Lower lobe of right lung (tissue), 2 donors: ENCODE measurements at regions not wholly inside any gene's neighbourhood (a gene's known extent, or its start where the extent isn't known, plus 50 kb on each side); places are given as distances from the start of the nearest gene placed in this dataset.

Source experiments
- ATAC-seq, 2 donors: fragments of 200-7000 bp; cut with Tn5 transposase; one replicate each; pipeline ENCODE4 v1.9.1; 2020 to 2022; ENCODE audit warnings: mild to moderate bottlenecking in 2 of 2, moderate library complexity in 2 of 2
- DNase-seq: peaks from one replicate; pipeline ENCODE4 v3.0.0-alpha.2; 2020
- H3K27ac ChIP-seq: fragments of 200-600 bp; one replicate; pipeline ENCODE4 v1.8.0; 2022
- H3K27me3 ChIP-seq: fragments of 200-600 bp; one replicate; pipeline ENCODE4 v1.8.0; 2022; ENCODE audit warnings: low read depth
- H3K36me3 ChIP-seq: fragments of 200-600 bp; one replicate; pipeline ENCODE4 v1.8.0; 2022; ENCODE audit warnings: mild to moderate bottlenecking
- H3K4me1 ChIP-seq: fragments of 200-600 bp; one replicate; pipeline ENCODE4 v1.8.0; 2022
- H3K4me3 ChIP-seq: fragments of 200-600 bp; one replicate; pipeline ENCODE4 v1.8.0; 2022; ENCODE audit warnings: mild to moderate bottlenecking
- H3K9me3 ChIP-seq: fragments of 200-600 bp; one replicate; pipeline ENCODE4 v1.8.0; 2022
- intact Hi-C: fragments of 100-400 bp; cut with DNase I; formaldehyde crosslinking; loops from one replicate; pipeline ENCODE4 v1.11.0; 2022
- TF ChIP-seq, protein P1 (sequence below): fragments of 200-600 bp; IDR thresholded peaks from one replicate; pipeline ENCODE4 v1.8.0; 2022; ENCODE audit warnings: antibody characterized with exemption, mild to moderate bottlenecking
- donor health status: DM: no; HTN: yes; CAD: no; lungs with severe emphysema.

DNA sequence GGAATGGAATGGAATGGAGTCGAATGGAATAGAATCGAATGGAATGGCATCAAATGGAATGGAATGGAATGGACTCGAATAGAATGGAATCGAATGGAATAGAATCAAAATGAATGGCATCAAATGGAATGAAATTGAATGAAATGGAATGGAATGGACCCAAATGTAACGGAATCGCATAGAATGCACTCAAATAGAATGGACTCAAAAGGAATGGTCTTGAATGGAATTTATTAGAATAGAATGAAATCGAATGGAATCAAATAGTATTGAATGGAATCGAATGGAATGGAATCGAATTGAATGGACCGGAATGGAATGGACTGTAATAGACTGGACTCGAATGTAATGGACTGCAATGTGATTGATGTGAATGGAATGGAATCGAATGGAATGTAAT is 501.4 kb upstream of the WSB1 start:
- intact Hi-C loops: no loop called here
- H3K36me3 ChIP-seq: no peaks in the 10 kb centered on the region
- DNase-seq (no peak), ATAC-seq (no peak)
- peaks cover 65% of the 10 kb centered on the region for H3K9me3 ChIP-seq
- no peak overlapping the region for H3K4me3 ChIP-seq
- TF ChIP-seq, protein P1, sequence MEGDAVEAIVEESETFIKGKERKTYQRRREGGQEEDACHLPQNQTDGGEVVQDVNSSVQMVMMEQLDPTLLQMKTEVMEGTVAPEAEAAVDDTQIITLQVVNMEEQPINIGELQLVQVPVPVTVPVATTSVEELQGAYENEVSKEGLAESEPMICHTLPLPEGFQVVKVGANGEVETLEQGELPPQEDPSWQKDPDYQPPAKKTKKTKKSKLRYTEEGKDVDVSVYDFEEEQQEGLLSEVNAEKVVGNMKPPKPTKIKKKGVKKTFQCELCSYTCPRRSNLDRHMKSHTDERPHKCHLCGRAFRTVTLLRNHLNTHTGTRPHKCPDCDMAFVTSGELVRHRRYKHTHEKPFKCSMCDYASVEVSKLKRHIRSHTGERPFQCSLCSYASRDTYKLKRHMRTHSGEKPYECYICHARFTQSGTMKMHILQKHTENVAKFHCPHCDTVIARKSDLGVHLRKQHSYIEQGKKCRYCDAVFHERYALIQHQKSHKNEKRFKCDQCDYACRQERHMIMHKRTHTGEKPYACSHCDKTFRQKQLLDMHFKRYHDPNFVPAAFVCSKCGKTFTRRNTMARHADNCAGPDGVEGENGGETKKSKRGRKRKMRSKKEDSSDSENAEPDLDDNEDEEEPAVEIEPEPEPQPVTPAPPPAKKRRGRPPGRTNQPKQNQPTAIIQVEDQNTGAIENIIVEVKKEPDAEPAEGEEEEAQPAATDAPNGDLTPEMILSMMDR: no peak
- no peaks in the 10 kb centered on the region for H3K27me3 ChIP-seq
- no peak overlapping the region for H3K27ac ChIP-seq
- H3K4me1 ChIP-seq: no peaks in the 10 kb centered on the region

DNA sequence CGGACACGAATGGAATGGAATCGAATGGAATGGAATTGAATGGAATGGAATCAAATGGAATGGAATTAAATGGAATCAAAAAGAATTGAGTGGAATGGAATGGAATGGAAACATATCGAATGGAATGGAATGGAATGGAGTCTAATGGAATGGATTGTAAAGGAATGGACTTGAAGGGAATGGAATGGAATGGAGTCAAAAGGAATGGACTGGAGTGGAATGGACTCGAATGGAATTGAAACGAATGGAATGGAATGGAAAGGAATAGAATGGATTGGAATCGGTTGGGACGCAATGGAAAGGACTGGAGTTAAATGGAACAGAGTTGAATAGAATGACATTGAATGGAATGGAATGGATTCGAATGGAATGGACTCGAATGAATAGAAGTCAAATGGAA is 486.9 kb upstream of the WSB1 start:
- no peak for DNase-seq
- peaks cover 71% of the 10 kb centered on the region for H3K9me3 ChIP-seq
- intact Hi-C loops: no loop called here
- no peak overlapping the region for H3K27ac ChIP-seq
- H3K27me3 ChIP-seq: no peaks in the 10 kb centered on the region
- no peak for ATAC-seq
- no peak overlapping the region for H3K4me3 ChIP-seq
- H3K4me1 ChIP-seq: no peaks in the 10 kb centered on the region
- TF ChIP-seq, protein P1: no peak
- H3K36me3 ChIP-seq: no peaks in the 10 kb centered on the region

DNA sequence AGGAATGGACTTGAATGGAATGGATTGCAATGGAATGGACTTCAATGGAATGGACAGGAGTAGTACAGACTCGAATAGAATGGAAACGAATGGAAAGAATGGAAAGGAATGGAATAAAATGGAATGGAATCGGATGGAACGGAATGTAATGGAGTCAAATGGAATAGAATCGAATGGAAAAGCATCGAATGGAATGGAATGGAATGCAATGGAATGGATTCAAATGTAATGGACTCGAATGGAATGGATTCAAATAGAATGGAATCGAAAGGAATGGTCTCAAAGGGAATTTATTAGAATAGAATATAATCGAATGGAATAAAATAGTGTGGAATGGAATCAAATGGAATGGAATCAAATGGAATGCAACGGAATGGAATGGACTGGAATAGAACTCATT is 484.9 kb upstream of the WSB1 start:
- Histone ChIP-seq H3K36me3 (no peaks in the 10 kb centered on the region), H3K4me1 (no peaks in the 10 kb centered on the region), H3K27me3 (no peaks in the 10 kb centered on the region), H3K27ac (no peak overlapping the region), H3K4me3 (no peak overlapping the region), H3K9me3 (peaks cover 67% of the 10 kb centered on the region)
- no peak for ATAC-seq
- TF ChIP-seq, protein P1: no peak
- no peak for DNase-seq
- intact Hi-C loops: no loop called here

DNA sequence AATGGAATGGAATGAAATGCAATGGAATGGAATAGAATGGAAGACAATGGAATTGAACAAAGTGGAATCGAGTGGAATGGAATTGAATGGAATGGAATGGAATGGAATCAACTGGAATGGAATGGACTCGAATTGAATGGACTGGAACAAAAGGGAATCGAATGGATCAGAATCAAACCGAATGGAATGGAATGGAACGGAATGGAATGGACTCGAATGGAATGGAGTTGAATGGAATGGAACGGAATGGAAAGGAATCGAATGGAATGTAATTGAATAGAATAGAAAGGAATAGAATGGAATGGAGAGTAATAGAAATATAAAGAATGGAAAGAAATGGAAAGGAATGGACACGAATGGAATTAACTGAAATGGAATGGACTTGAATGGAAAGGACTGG is 475.2 kb upstream of the WSB1 start:
- DNase-seq (no peak), ATAC-seq (no peak)
- H3K9me3 ChIP-seq: peaks cover 87% of the 10 kb centered on the region
- H3K36me3 ChIP-seq: no peaks in the 10 kb centered on the region
- no peaks in the 10 kb centered on the region for H3K27me3 ChIP-seq
- H3K4me1 ChIP-seq: no peaks in the 10 kb centered on the region
- TF ChIP-seq, protein P1: no peak
- no peak overlapping the region for H3K27ac ChIP-seq
- H3K4me3 ChIP-seq: no peak overlapping the region
- intact Hi-C loops: no loop called here
